PC-9 (cell line): ENCODE measurements at regions not wholly inside any gene's neighbourhood (a gene's known extent, or its start where the extent isn't known, plus 50 kb on each side); places are given as distances from the start of the nearest gene placed in this dataset.

Experiments used
- BruUV-seq: library from RNA; stranded (reverse); fragments of 400-500 nt; replicated peaks from 2 replicates; lab custom pipeline; 2021; lab: Mats Ljungman, UMichigan
- CTCF ChIA-PET: fragments of 300-600 bp; sonication (Branson Sonifier 250); formaldehyde crosslinking; loops from one replicate; lab custom pipeline; 2022; ENCODE audit warnings: antibody characterized with exemption; lab: Charles Lee
- POLR2A ChIA-PET: fragments of 300-600 bp; sonication (Branson Sonifier 250); formaldehyde crosslinking; loops from one replicate; lab custom pipeline; 2022; ENCODE audit warnings: antibody characterized with exemption; ENCODE audit not compliant: unreplicated experiment; lab: Charles Lee
- DNase-seq, 2 experiments: peaks; one replicate each; pipeline versions ENCODE4 v3.0.0 to v3.0.0-alpha.2; 2015 to 2022; ENCODE audit warnings: mixed read lengths in 1 of 2
- H2AFZ ChIP-seq: fragments of 200-600 bp; sonication (generic); 2 replicates; pipeline ENCODE4 v1.8.1; 2017; ENCODE audit warnings: antibody characterized with exemption
- H3F3A ChIP-seq: fragments of 200-600 bp; sonication (generic); 2 replicates; pipeline ENCODE4 v1.8.1; 2017; ENCODE audit warnings: antibody characterized with exemption, mild to moderate bottlenecking, low read depth; ENCODE audit not compliant: insufficient read depth
- H3K27ac ChIP-seq: fragments of 200-600 bp; sonication (generic); 2 replicates; pipeline ENCODE4 v1.6.1; 2016; ENCODE audit warnings: mixed run types
- H3K27me3 ChIP-seq: fragments of 200-600 bp; sonication (generic); 2 replicates; pipeline ENCODE4 v1.6.1; 2016; ENCODE audit warnings: low read depth, mixed run types; ENCODE audit not compliant: insufficient read depth
- H3K36me3 ChIP-seq: fragments of 200-600 bp; sonication (generic); 2 replicates; pipeline ENCODE4 v1.6.1; 2016; ENCODE audit warnings: low read depth, mixed run types
- H3K4me1 ChIP-seq: fragments of 200-600 bp; sonication (generic); replicated peaks from 2 replicates; pipeline ENCODE4 v1.6.1; 2016; ENCODE audit warnings: mixed run types; ENCODE audit not compliant: insufficient read depth
- H3K4me2 ChIP-seq: fragments of 200-600 bp; sonication (generic); 2 replicates; pipeline ENCODE4 v1.6.1; 2017; ENCODE audit warnings: mixed run types
- H3K4me3 ChIP-seq: fragments of 200-600 bp; sonication (generic); 2 replicates; pipeline ENCODE4 v1.6.1; 2016; ENCODE audit warnings: mixed run types
- H3K79me2 ChIP-seq: fragments of 200-600 bp; sonication (generic); 2 replicates; pipeline ENCODE4 v1.6.1; 2017; ENCODE audit warnings: low read depth, mixed run types
- H3K9me2 ChIP-seq: fragments of 200-600 bp; sonication (generic); 2 replicates; pipeline ENCODE4 v1.8.1; 2017; ENCODE audit warnings: mild to moderate bottlenecking; ENCODE audit not compliant: insufficient read depth
- H3K9me3 ChIP-seq: fragments of 200-600 bp; sonication (generic); 2 replicates; pipeline ENCODE4 v1.8.1; 2016; ENCODE audit warnings: low read depth; ENCODE audit not compliant: insufficient read depth
- H4K20me1 ChIP-seq: fragments of 200-600 bp; sonication (generic); 2 replicates; pipeline ENCODE4 v1.8.1; 2017; ENCODE audit not compliant: insufficient read depth
- CTCF ChIP-seq: fragments of 200-600 bp; sonication (generic); conservative IDR thresholded peaks from 2 replicates; pipeline ENCODE4 v1.6.1; 2017; ENCODE audit warnings: mixed run types, antibody characterized with exemption, mild to moderate bottlenecking, moderate library complexity
- EZH2 ChIP-seq: fragments of 200-600 bp; sonication (generic); IDR thresholded peaks from 2 replicates; pipeline ENCODE4 v1.8.0; 2017; ENCODE audit warnings: antibody characterized with exemption, low read depth
- intact Hi-C: fragments of 100-400 bp; cut with micrococcal nuclease; formaldehyde crosslinking; loops from one replicate; pipeline ENCODE4 v1.10.0; 2022; ENCODE audit not compliant: unreplicated experiment

DNA sequence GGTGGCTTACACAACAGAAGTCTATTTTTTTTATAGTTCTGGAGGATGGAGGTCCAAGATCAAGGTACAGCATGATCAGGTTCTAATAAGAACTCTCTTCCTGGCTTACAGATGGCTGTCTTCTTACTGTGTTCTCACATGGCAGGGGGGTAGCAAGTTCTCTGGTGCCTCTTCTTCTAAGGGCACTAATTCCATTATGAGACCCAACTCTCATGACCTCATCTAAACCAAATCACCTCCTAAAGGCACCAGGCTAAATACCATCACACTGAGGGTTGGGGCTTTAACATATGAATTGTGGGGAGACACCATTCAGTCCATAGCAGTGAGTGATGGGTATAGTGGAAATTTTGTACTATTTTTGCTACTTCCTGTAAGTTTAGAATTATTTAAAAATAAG lies 75.2 kb upstream of the SLC4A7 start:
- Histone ChIP-seq H3K4me2 (no peak overlapping the region), H3F3A (no peaks in the 10 kb centered on the region), H4K20me1 (no peaks in the 10 kb centered on the region), H2AFZ (no peak overlapping the region), H3K27ac (no peak overlapping the region), H3K9me2 (no peaks in the 10 kb centered on the region), H3K4me1 (no peaks in the 10 kb centered on the region), H3K79me2 (no peaks in the 10 kb centered on the region), H3K36me3 (no peaks in the 10 kb centered on the region), H3K4me3 (no peak overlapping the region), H3K9me3 (no peaks in the 10 kb centered on the region), H3K27me3 (no peaks in the 10 kb centered on the region)
- BruUV-seq = no TSS peak
- intact Hi-C loops = no loop called here
- ChIA-PET CTCF (no interaction called here), POLR2A (no interaction called here)
- no peak for DNase-seq
- TF ChIP-seq EZH2 (no peak), CTCF (no peak)

DNA sequence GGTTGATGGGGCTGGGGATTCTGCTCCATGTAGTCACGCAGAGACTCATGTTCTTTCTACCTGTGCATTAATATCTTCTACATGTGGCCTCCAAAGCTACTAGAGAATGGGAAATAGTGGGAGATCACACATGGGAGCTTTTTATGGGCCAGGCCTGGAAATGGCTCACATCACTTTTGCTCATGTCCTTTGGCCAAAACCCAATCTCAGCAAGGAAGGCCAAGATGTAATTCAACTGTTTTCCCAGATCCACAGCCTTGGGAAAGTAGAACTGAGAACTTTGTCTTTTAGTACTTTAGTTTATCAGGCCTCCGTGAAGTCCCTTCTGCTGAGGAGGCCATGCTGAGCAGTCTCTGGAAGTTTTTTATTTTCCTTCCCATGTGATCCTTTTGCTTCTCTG lies 73.2 kb upstream of the SLC4A7 start:
- ChIA-PET CTCF (no interaction called here), POLR2A (no interaction called here)
- intact Hi-C loops = no loop called here

DNA sequence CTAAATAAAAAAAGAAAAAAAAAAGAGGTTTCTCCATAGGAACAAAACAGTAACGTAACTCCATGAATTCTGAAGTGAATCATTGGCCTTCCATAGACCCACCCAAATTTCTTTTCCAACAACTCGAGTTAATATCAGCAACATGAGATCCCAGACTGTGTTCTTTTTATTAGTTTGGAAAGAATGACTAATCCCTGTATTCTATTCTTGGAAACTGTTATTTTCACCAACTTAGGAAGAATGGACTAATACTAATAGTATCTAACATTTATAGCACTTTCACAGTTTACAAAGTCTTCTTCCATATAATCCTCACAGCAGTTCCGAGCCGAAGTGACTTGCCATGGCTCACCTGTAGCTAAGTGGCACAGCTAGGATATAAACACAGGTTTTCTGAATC lies 72.7 kb upstream of the SLC4A7 start:
- no peak for TF ChIP-seq CTCF
- no peak for TF ChIP-seq EZH2
- Histone ChIP-seq H3K4me2 (no peak overlapping the region), H3K27ac (no peak overlapping the region), H3K36me3 (no peaks in the 10 kb centered on the region), H3K9me2 (no peaks in the 10 kb centered on the region), H3K27me3 (no peaks in the 10 kb centered on the region), H4K20me1 (no peaks in the 10 kb centered on the region), H2AFZ (no peak overlapping the region), H3F3A (no peaks in the 10 kb centered on the region), H3K79me2 (no peaks in the 10 kb centered on the region), H3K4me3 (no peak overlapping the region), H3K9me3 (no peaks in the 10 kb centered on the region), H3K4me1 (no peaks in the 10 kb centered on the region)
- intact Hi-C loops = no loop called here
- POLR2A ChIA-PET = no interaction called here
- no TSS peak for BruUV-seq
- CTCF ChIA-PET = no interaction called here
- DNase-seq = no peak

More for the DNA sequence above, 73.2 kb upstream of the SLC4A7 start:
- H3K27ac ChIP-seq = no peak overlapping the region
- H3K9me3 ChIP-seq = no peaks in the 10 kb centered on the region
- H3K9me2 ChIP-seq = no peaks in the 10 kb centered on the region
- no peaks in the 10 kb centered on the region for H4K20me1 ChIP-seq
- no peaks in the 10 kb centered on the region for H3K27me3 ChIP-seq
- BruUV-seq = no TSS peak
- H3K79me2 ChIP-seq = no peaks in the 10 kb centered on the region
- no peaks in the 10 kb centered on the region for H3K36me3 ChIP-seq
- TF ChIP-seq EZH2 = no peak
- H3F3A ChIP-seq = no peaks in the 10 kb centered on the region
- no peak overlapping the region for H3K4me3 ChIP-seq
- DNase-seq = no peak
- H3K4me1 ChIP-seq = no peaks in the 10 kb centered on the region
- no peak overlapping the region for H3K4me2 ChIP-seq
- H2AFZ ChIP-seq = no peak overlapping the region

DNA sequence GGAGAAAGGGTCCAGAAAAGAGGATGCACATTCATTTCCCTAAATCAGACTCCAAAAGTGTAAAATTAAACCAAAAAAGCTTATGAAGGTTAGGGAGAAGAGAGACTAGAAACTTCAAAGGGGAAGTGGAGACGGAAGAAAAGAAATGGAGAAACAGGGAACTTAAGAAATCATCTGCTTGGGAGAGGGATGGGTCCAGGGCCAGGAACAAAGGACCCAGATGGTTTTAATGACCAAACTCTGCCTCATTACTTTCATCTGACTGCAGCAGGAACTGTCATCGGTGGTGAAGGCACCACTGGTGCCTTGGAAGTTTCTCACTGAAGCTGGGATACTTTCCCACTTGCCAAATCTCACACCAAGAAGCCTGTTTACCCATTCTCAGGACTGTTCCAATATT lies 70.5 kb upstream of the SLC4A7 start:
- CTCF ChIA-PET = no interaction called here
- POLR2A ChIA-PET = no interaction called here

More for the DNA sequence above, 70.5 kb upstream of the SLC4A7 start:
- Histone ChIP-seq H4K20me1 (no peaks in the 10 kb centered on the region), H3K9me3 (no peaks in the 10 kb centered on the region), H3K79me2 (no peaks in the 10 kb centered on the region), H3K4me2 (no peak overlapping the region), H3K36me3 (no peaks in the 10 kb centered on the region), H2AFZ (no peak overlapping the region), H3K4me3 (no peak overlapping the region), H3K4me1 (no peaks in the 10 kb centered on the region), H3F3A (no peaks in the 10 kb centered on the region), H3K27ac (no peak overlapping the region), H3K27me3 (no peaks in the 10 kb centered on the region), H3K9me2 (no peaks in the 10 kb centered on the region)
- intact Hi-C loops = no loop called here
- no TSS peak for BruUV-seq
- DNase-seq = no peak
- TF ChIP-seq CTCF (no peak), EZH2 (no peak)
